CD14-positive monocyte (primary cell): ENCODE measurements at regions not wholly inside any gene's neighbourhood (a gene's known extent, or its start where the extent isn't known, plus 50 kb on each side); places are given as distances from the start of the nearest gene placed in this dataset.

Experiments
- DNase-seq, 3 donors: peaks; one replicate each; pipeline ENCODE4 v3.0.0-alpha.2; 2011 to 2022
- H2AFZ ChIP-seq: 2 replicates; pipeline ENCODE4 v1.6.0; 2012; ENCODE audit warnings: mild to moderate bottlenecking, low read depth, low read length, inconsistent platforms; ENCODE audit not compliant: insufficient read depth, poor library complexity, severe bottlenecking
- H3K27ac ChIP-seq, 2 donors: 1 replicate in 1 of 2; 2 replicates in 1 of 2; pipeline ENCODE4 v1.5.1; 2012 to 2013; ENCODE audit warnings: low read length in 2 of 2, control low read depth in 1 of 2, inconsistent platforms in 1 of 2, low read depth in 1 of 2, mild to moderate bottlenecking in 1 of 2
- H3K27me3 ChIP-seq, 2 donors: one replicate each; pipeline versions ENCODE4 v1.6.0 to v1.6.1; 2011 to 2013; ENCODE audit warnings: low read length in 2 of 2; ENCODE audit not compliant: control insufficient read depth in 2 of 2, insufficient read depth in 2 of 2
- H3K36me3 ChIP-seq, 2 donors: replicated peaks in 1 of 2; 1 replicate in 1 of 2; 2 replicates in 1 of 2; pipeline versions ENCODE4 v1.5.1 to v1.6.1; 2012 to 2013; ENCODE audit warnings: low read length in 2 of 2, control low read depth in 1 of 2, inconsistent platforms in 1 of 2, mild to moderate bottlenecking in 1 of 2; ENCODE audit not compliant: insufficient read depth in 2 of 2, control insufficient read depth in 1 of 2
- H3K4me1 ChIP-seq, 2 donors: 1 replicate in 1 of 2; 2 replicates in 1 of 2; pipeline versions ENCODE4 v1.5.1 to v1.6.1; 2012 to 2013; ENCODE audit warnings: low read length in 2 of 2, control low read depth in 1 of 2, inconsistent platforms in 1 of 2, mild to moderate bottlenecking in 1 of 2, moderate library complexity in 1 of 2; ENCODE audit not compliant: insufficient read depth in 2 of 2, control insufficient read depth in 1 of 2
- H3K4me2 ChIP-seq: replicated peaks from 2 replicates; pipeline ENCODE3; 2012; ENCODE audit warnings: low read length, moderate library complexity, mild to moderate bottlenecking; ENCODE audit not compliant: poor library complexity, severe bottlenecking; ENCODE audit errors: extremely low read depth
- H3K4me3 ChIP-seq, 3 experiments: fragments of 200-600 bp in 1 of 3; sonication (generic) in 1 of 3; replicated peaks in 1 of 3; 1 replicate in 2 of 3; 2 replicates in 1 of 3; pipeline ENCODE4 v1.5.1; 2011 to 2013; ENCODE audit warnings: low read length in 3 of 3, mild to moderate bottlenecking in 3 of 3, control low read depth in 2 of 3, low read depth in 2 of 3, inconsistent platforms in 1 of 3, moderate library complexity in 1 of 3
- H3K79me2 ChIP-seq: 2 replicates; pipeline ENCODE4 v1.6.0; 2012; ENCODE audit warnings: mild to moderate bottlenecking, control low read depth, inconsistent platforms, low read length, moderate library complexity; ENCODE audit not compliant: insufficient read depth
- H3K9ac ChIP-seq: 2 replicates; pipeline ENCODE4 v1.6.0; 2017; ENCODE audit warnings: low read length, mild to moderate bottlenecking; ENCODE audit not compliant: insufficient read depth, poor library complexity, severe bottlenecking
- H3K9me3 ChIP-seq, 2 donors: replicated peaks in 1 of 2; 1 replicate in 1 of 2; 2 replicates in 1 of 2; pipeline versions ENCODE4 v1.5.1 to v1.6.1; 2012 to 2013; ENCODE audit warnings: low read length in 2 of 2, control low read depth in 1 of 2; ENCODE audit not compliant: control insufficient read depth in 1 of 2, insufficient read depth in 1 of 2
- H4K20me1 ChIP-seq: 2 replicates; pipeline ENCODE4 v1.6.0; 2012; ENCODE audit warnings: mild to moderate bottlenecking, low read length, control low read depth, moderate library complexity; ENCODE audit not compliant: insufficient read depth
- H3K27ac Mint-ChIP-seq, 7 donors: one replicate each; pipeline ENCODE4 v1.8.0; 2020; ENCODE audit warnings: mild to moderate bottlenecking in 7 of 7, mixed read lengths in 7 of 7, moderate library complexity in 6 of 7, inconsistent platforms in 2 of 7
- H3K27me3 Mint-ChIP-seq, 3 donors: one replicate each; pipeline ENCODE4 v1.8.0; 2021 to 2022; ENCODE audit warnings: low read depth in 3 of 3, mild to moderate bottlenecking in 3 of 3, mixed read lengths in 3 of 3, moderate library complexity in 3 of 3, inconsistent platforms in 1 of 3
- H3K36me3 Mint-ChIP-seq, 2 donors: one replicate each; pipeline ENCODE4 v1.8.0; 2020; ENCODE audit warnings: mixed read lengths in 2 of 2, inconsistent platforms in 1 of 2, mild to moderate bottlenecking in 1 of 2
- H3K4me1 Mint-ChIP-seq: one replicate; pipeline ENCODE4 v1.8.0; 2020; ENCODE audit warnings: mild to moderate bottlenecking, mixed read lengths
- H3K4me3 Mint-ChIP-seq, 2 donors: one replicate each; pipeline ENCODE4 v1.8.0; 2020; ENCODE audit warnings: mild to moderate bottlenecking in 2 of 2, mixed read lengths in 2 of 2, moderate library complexity in 1 of 2
- H3K9me3 Mint-ChIP-seq, 7 donors: one replicate each; pipeline ENCODE4 v1.8.0; 2020 to 2022; ENCODE audit warnings: mixed read lengths in 7 of 7, mild to moderate bottlenecking in 6 of 7, moderate library complexity in 6 of 7, inconsistent platforms in 2 of 7
- WGBS: methylation state at CpG from one replicate; pipeline ENCODE4 v1.1.5; 2013; ENCODE audit warnings: missing lambda C conversion rate; ENCODE audit not compliant: insufficient coverage; 5-methylcytosine and 5-hydroxymethylcytosine counted together
- intact Hi-C, 2 donors: fragments of 100-400 bp; cut with micrococcal nuclease; formaldehyde crosslinking; loops; one replicate each; pipeline versions ENCODE4 v1.15.0 to v1.15.1; 2023
- TF ChIP-seq, protein P1 (sequence below): fragments of 200-600 bp; IDR thresholded peaks from one replicate; pipeline ENCODE4 v1.8.0; 2022; ENCODE audit warnings: antibody characterized with exemption, mild to moderate bottlenecking

DNA sequence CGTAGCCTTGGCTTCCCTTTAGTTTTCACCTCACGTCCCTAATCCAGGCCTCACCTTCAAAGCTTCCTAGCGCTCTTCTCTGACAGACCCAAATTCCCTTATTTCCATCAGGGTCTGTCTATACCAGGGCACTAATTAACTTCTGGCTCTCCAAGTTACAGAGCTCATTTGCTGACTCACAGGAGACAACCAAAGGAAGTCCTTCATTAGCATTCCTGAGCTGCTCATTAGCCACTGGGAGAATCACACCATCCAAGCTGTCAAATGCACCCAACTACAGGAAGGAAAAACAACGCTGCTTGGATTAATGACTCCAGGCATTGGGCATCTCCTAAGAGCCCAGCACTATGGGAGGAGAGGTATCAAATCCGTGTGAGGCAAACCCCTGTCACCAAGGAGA is 109.8 kb upstream of the ALK start:
- no peaks in the 10 kb centered on the region for H3K79me2 ChIP-seq
- no peaks in the 10 kb centered on the region for H3K36me3 ChIP-seq
- TF ChIP-seq, protein P1, sequence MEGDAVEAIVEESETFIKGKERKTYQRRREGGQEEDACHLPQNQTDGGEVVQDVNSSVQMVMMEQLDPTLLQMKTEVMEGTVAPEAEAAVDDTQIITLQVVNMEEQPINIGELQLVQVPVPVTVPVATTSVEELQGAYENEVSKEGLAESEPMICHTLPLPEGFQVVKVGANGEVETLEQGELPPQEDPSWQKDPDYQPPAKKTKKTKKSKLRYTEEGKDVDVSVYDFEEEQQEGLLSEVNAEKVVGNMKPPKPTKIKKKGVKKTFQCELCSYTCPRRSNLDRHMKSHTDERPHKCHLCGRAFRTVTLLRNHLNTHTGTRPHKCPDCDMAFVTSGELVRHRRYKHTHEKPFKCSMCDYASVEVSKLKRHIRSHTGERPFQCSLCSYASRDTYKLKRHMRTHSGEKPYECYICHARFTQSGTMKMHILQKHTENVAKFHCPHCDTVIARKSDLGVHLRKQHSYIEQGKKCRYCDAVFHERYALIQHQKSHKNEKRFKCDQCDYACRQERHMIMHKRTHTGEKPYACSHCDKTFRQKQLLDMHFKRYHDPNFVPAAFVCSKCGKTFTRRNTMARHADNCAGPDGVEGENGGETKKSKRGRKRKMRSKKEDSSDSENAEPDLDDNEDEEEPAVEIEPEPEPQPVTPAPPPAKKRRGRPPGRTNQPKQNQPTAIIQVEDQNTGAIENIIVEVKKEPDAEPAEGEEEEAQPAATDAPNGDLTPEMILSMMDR, result no peak
- Mint-ChIP-seq H3K9me3 (peaks cover 0 to 2% (median 0%) of the 10 kb centered on the region in 7 donors), H3K4me1 (no peaks in the 10 kb centered on the region), H3K4me3 (no peak overlapping the region), H3K36me3 (no peaks in the 10 kb centered on the region), H3K27me3 (peaks cover 6 to 9% (median 8%) of the 10 kb centered on the region in 3 donors), H3K27ac (peak overlapping the region in 1 of 7 donors; percentile 82)
- H3K4me3 ChIP-seq, result no peak overlapping the region
- H3K9me3 ChIP-seq, result no peaks in the 10 kb centered on the region
- no peak overlapping the region for H3K4me2 ChIP-seq
- intact Hi-C loops, result no loop called here
- no peak overlapping the region for H2AFZ ChIP-seq
- H4K20me1 ChIP-seq, result no peaks in the 10 kb centered on the region
- 92% methylated on average over 3 of the region's 5 CpGs for WGBS
- no peak for DNase-seq
- H3K9ac ChIP-seq, result no peak overlapping the region
- no peak overlapping the region for H3K27ac ChIP-seq
- H3K27me3 ChIP-seq, result no peaks in the 10 kb centered on the region
- no peaks in the 10 kb centered on the region for H3K4me1 ChIP-seq

DNA sequence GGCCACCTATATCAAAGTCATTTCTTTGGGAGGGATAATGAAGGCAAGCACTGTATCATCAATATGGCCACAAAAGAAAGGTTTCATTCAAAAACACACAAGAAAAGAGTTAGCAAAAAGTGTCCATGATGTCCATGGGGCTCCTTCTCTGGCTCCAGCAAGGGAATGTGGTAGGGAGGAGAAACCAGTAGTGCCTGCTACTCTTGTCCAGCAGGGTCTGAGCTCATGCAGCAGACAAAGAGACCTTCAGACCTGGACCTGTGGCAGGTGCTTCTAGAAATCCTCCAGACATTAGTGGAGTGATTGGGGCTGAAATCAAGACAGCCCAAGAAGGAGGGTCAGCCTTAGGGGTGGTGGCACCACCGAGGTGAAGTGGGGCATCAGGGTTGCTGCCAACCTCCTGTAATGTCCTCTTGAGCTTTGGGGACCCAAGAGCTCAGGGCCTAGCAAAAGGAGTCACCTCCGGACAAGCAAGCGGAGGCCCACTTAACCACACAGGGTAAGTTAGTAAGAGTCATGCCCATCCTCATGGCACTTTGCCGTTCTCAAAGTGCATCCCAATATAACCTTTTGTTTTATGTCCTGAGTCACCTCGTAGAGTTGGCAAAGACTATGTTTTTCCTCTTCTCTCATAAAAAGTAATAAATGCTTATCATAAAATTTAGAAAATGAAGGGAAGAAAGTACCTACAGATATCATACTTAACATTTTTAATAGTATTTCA is 112.6 kb upstream of the YPEL5 start:
- Histone ChIP-seq H3K27me3 (no peaks in the 10 kb centered on the region), H3K79me2 (no peaks in the 10 kb centered on the region), H3K27ac (no peak overlapping the region), H3K36me3 (no peaks in the 10 kb centered on the region), H3K9me3 (no peaks in the 10 kb centered on the region), H3K9ac (no peak overlapping the region), H2AFZ (no peak overlapping the region), H4K20me1 (no peaks in the 10 kb centered on the region), H3K4me1 (no peaks in the 10 kb centered on the region), H3K4me3 (no peak overlapping the region), H3K4me2 (no peak overlapping the region)
- H3K4me3 Mint-ChIP-seq, result no peak overlapping the region
- DNase-seq, result no peak
- no peaks in the 10 kb centered on the region for H3K36me3 Mint-ChIP-seq
- H3K4me1 Mint-ChIP-seq, result no peaks in the 10 kb centered on the region
- H3K9me3 Mint-ChIP-seq, result peaks cover 0 to 2% (median 0%) of the 10 kb centered on the region in 7 donors
- peaks cover 5 to 7% (median 6%) of the 10 kb centered on the region in 3 donors for H3K27me3 Mint-ChIP-seq
- peak overlapping the region in 1 of 7 donors; percentile 18 for H3K27ac Mint-ChIP-seq
- intact Hi-C loops, result no loop called here
- 100% methylated on average over 2 of the region's 5 CpGs for whole genome bisulfite sequencing
- TF ChIP-seq, protein P1, result no peak
